GM12878 (cell line): ENCODE measurements at regions not wholly inside any gene's neighbourhood (a gene's known extent, or its start where the extent isn't known, plus 50 kb on each side); places are given as distances from the start of the nearest gene placed in this dataset.

Experiments
- EZH2 ChIP-seq: IDR thresholded peaks from 2 replicates; pipeline ENCODE4 v1.6.1; 2012; ENCODE audit warnings: low read depth, mild to moderate bottlenecking, control low read depth, inconsistent platforms, low read length, borderline replicate concordance; ENCODE audit not compliant: control insufficient read depth
- GABPA ChIP-seq: IDR thresholded peaks from 2 replicates; pipeline ENCODE4 v1.6.1; 2014; ENCODE audit warnings: antibody characterized with exemption, low read depth, mild to moderate bottlenecking, inconsistent platforms
- TF ChIP-seq, protein P1 (sequence below), 3 experiments: IDR thresholded peaks in 2 of 3; conservative IDR thresholded peaks in 1 of 3; 2 replicates each; pipeline ENCODE4 v1.5.1; 2011; ENCODE audit warnings: low read depth in 3 of 3, low read length in 3 of 3, mild to moderate bottlenecking in 3 of 3, control low read depth in 2 of 3, moderate library complexity in 2 of 3, inconsistent platforms in 1 of 3, mixed read lengths in 1 of 3; ENCODE audit not compliant: control insufficient read depth in 2 of 3, insufficient read depth in 1 of 3; ENCODE audit errors: extremely low read depth in 1 of 3
- TF ChIP-seq, protein P2 (sequence below): IDR thresholded peaks from 2 replicates; pipeline ENCODE4 v1.6.1; 2011; ENCODE audit warnings: borderline replicate concordance, low read depth, mild to moderate bottlenecking, moderate library complexity, mixed read lengths, low read length; ENCODE audit not compliant: insufficient read depth; ENCODE audit errors: extremely low read length

DNA sequence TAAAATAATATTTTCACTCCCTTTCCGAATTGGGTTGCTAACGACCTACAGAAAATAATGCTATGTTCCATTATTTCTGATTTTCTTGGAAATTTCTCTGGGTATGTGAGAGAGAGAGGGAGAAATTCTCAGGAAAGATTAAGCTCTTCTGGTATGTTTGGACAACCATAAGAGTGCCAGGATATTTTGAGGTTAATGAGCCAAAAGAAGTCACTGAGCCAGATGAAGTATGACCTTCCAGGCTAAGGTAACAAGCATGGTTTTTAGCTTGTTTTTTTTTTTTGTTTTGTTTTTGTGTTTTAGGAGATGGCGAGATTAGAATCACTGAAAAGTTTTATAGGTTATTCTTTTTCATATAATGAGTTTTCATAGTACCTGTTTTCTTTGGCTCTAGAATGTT, 171.0 kb upstream of the FOXP2 start:
- TF ChIP-seq, protein P1, sequence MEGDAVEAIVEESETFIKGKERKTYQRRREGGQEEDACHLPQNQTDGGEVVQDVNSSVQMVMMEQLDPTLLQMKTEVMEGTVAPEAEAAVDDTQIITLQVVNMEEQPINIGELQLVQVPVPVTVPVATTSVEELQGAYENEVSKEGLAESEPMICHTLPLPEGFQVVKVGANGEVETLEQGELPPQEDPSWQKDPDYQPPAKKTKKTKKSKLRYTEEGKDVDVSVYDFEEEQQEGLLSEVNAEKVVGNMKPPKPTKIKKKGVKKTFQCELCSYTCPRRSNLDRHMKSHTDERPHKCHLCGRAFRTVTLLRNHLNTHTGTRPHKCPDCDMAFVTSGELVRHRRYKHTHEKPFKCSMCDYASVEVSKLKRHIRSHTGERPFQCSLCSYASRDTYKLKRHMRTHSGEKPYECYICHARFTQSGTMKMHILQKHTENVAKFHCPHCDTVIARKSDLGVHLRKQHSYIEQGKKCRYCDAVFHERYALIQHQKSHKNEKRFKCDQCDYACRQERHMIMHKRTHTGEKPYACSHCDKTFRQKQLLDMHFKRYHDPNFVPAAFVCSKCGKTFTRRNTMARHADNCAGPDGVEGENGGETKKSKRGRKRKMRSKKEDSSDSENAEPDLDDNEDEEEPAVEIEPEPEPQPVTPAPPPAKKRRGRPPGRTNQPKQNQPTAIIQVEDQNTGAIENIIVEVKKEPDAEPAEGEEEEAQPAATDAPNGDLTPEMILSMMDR (IDR thresholded peaks at IDR 0.05 in 2 of 3, conservative IDR thresholded peaks at IDR 0.05 in 1 of 3; ENCODE audit: control insufficient read depth in 2 of 3, extremely low read depth in 1 of 3, insufficient read depth in 1 of 3, low read depth in 3 of 3, low read length in 3 of 3), result no peak
- TF ChIP-seq EZH2 (no peak), GABPA (no peak)
- TF ChIP-seq, protein P2, sequence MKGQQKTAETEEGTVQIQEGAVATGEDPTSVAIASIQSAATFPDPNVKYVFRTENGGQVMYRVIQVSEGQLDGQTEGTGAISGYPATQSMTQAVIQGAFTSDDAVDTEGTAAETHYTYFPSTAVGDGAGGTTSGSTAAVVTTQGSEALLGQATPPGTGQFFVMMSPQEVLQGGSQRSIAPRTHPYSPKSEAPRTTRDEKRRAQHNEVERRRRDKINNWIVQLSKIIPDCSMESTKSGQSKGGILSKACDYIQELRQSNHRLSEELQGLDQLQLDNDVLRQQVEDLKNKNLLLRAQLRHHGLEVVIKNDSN, result no peak
